ENCODE measurements at regions not wholly inside any gene's neighbourhood (a gene's known extent, or its start where the extent isn't known, plus 50 kb on each side); places are given as distances from the start of the nearest gene placed in this dataset.

- no peaks in the 10 kb centered on the region for H3K9me3 ChIP-seq
- no peaks in the 10 kb centered on the region for H3K4me1 ChIP-seq
- H3K27ac ChIP-seq, result no peak overlapping the region
- no peaks in the 10 kb centered on the region for H3K27me3 ChIP-seq
- DNase-seq, result no peak
- H3K36me3 ChIP-seq, result no peaks in the 10 kb centered on the region
- intact Hi-C loops (cut with DNase I; ENCODE audit: low total_unique reads), result no loop called here
- H3K4me3 ChIP-seq, result no peak overlapping the region
- TF ChIP-seq POLR2A (IDR thresholded peaks at IDR 0.05) (no peak), CTCF (IDR thresholded peaks at IDR 0.05) (no peak)
These were observed 484.0 kb downstream of the OLFM4 start for GRCh38 chr13:53512635-53513034.

DNA sequence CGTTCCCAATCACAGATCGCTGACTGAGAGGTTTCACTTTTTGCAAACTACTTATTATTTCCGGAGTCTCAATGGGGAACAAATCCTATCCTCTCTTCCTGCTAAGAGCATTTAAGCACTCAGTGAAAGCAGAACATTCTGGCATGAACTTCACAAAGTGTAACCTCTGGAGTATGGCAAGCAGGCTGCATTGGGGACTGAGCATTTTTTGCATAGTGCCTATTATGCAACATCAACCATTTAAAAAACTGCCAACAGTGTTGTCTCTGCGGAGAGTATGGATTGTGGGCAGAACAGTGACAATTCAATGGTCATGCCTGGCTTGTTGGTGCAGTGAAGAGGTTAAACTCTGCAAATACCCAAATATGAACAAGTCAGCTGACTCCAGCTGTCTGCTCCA lies 484.6 kb downstream of the OLFM4 start:
- Histone ChIP-seq H3K27ac (no peak overlapping the region), H3K9me3 (no peaks in the 10 kb centered on the region), H3K4me3 (no peak overlapping the region), H3K4me1 (no peaks in the 10 kb centered on the region), H3K27me3 (no peaks in the 10 kb centered on the region), H3K36me3 (no peaks in the 10 kb centered on the region)
- intact Hi-C loops (cut with DNase I; ENCODE audit: low total_unique reads), result no loop called here
- no peak for TF ChIP-seq CTCF (IDR thresholded peaks at IDR 0.05)
- TF ChIP-seq POLR2A (IDR thresholded peaks at IDR 0.05), result no peak
- no peak for DNase-seq

DNA sequence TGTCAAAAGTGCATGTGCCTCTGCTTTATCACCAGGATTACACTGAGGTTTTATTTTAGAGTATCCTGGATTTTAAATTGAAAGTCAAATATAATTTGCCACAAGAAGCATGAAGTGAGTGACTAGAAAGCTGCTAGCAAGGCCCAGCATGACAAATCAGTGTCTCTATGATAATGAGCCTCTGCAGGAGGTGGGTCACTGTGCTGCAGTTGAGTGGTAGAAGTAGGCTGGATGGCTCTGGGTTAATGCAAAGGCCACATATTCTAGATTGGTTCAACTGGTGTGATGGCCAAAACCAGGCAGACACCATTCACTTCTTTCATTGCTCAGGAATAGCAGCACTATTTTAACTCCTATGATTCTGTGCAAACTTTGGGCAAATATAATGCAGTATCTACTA lies 491.5 kb downstream of the OLFM4 start:
- Histone ChIP-seq H3K4me3 (no peak overlapping the region), H3K27me3 (no peaks in the 10 kb centered on the region), H3K27ac (no peak overlapping the region), H3K9me3 (no peaks in the 10 kb centered on the region), H3K36me3 (no peaks in the 10 kb centered on the region), H3K4me1 (no peaks in the 10 kb centered on the region)
- no peak for DNase-seq
- intact Hi-C loops (cut with DNase I; ENCODE audit: low total_unique reads), result no loop called here
- TF ChIP-seq CTCF (IDR thresholded peaks at IDR 0.05), result no peak
- TF ChIP-seq POLR2A (IDR thresholded peaks at IDR 0.05), result no peak

DNA sequence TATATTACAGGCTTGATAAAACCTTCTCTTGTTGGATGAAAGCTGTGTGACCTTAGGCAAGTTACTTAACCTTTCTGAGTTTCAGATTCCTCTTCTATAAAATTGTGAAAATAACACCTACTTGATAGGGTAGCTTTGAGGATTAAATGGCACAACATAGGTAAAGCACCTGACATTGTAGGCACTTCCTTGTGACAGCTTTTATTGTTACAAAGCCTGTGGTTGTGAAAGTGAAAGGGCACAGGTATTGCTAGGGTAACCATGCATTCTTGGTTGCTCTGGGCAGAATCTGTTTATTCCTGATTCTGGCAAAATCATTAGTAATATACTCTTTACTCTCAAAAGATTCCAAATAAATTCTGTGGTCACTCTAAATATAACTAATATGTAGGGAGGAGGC lies 493.4 kb downstream of the OLFM4 start:
- no peak for DNase-seq
- H3K36me3 ChIP-seq, result no peaks in the 10 kb centered on the region
- TF ChIP-seq CTCF (IDR thresholded peaks at IDR 0.05) (no peak), POLR2A (IDR thresholded peaks at IDR 0.05) (no peak)
- H3K4me1 ChIP-seq, result no peaks in the 10 kb centered on the region
- no peak overlapping the region for H3K27ac ChIP-seq
- H3K9me3 ChIP-seq, result no peaks in the 10 kb centered on the region
- no peak overlapping the region for H3K4me3 ChIP-seq
- H3K27me3 ChIP-seq, result no peaks in the 10 kb centered on the region
- intact Hi-C loops (cut with DNase I; ENCODE audit: low total_unique reads), result no loop called here

GRCh38 chr13:53537586-53537985 lies 509.0 kb downstream of the OLFM4 start:
- DNase-seq, result no peak
- Histone ChIP-seq H3K4me1 (no peaks in the 10 kb centered on the region), H3K36me3 (no peaks in the 10 kb centered on the region), H3K4me3 (no peak overlapping the region), H3K27me3 (no peaks in the 10 kb centered on the region), H3K27ac (no peak overlapping the region), H3K9me3 (no peaks in the 10 kb centered on the region)
- intact Hi-C loops (cut with DNase I; ENCODE audit: low total_unique reads), result no loop called here
- no peak for TF ChIP-seq CTCF (IDR thresholded peaks at IDR 0.05)
- no peak for TF ChIP-seq POLR2A (IDR thresholded peaks at IDR 0.05)

Data from uterus (tissue), 3 donors.